BLaER1 (cell line): ENCODE measurements at regions not wholly inside any gene's neighbourhood (a gene's known extent, or its start where the extent isn't known, plus 50 kb on each side); places are given as distances from the start of the nearest gene placed in this dataset.

ENCODE experiments used
- H3K27ac ChIP-seq: shearing (Covaris generic); formaldehyde crosslinking; 2 replicates; pipeline ENCODE4 v1.8.1; 2022
- H3K27me3 ChIP-seq: shearing (Covaris generic); formaldehyde crosslinking; 2 replicates; pipeline ENCODE4 v1.8.1; 2022
- H3K36me3 ChIP-seq: shearing (Covaris generic); formaldehyde crosslinking; 2 replicates; pipeline ENCODE4 v1.8.1; 2022
- H3K4me1 ChIP-seq: shearing (Covaris generic); formaldehyde crosslinking; 2 replicates; pipeline ENCODE4 v1.8.1; 2022
- H3K4me2 ChIP-seq: shearing (Covaris generic); formaldehyde crosslinking; 2 replicates; pipeline ENCODE4 v1.8.1; 2022
- H3K4me3 ChIP-seq: shearing (Covaris generic); formaldehyde crosslinking; 2 replicates; pipeline ENCODE4 v1.8.1; 2022
- H3K9ac ChIP-seq: shearing (Covaris generic); formaldehyde crosslinking; 2 replicates; pipeline ENCODE4 v1.8.1; 2022
- H3K9me3 ChIP-seq: shearing (Covaris generic); formaldehyde crosslinking; 2 replicates; pipeline ENCODE4 v1.8.1; 2022
- H4K20me1 ChIP-seq: shearing (Covaris generic); formaldehyde crosslinking; 2 replicates; pipeline ENCODE4 v1.8.1; 2022
- Cebpa-rat ChIP-seq: shearing (Covaris generic); IDR thresholded peaks from 2 replicates; pipeline ENCODE4 v1.8.1; 2022

DNA sequence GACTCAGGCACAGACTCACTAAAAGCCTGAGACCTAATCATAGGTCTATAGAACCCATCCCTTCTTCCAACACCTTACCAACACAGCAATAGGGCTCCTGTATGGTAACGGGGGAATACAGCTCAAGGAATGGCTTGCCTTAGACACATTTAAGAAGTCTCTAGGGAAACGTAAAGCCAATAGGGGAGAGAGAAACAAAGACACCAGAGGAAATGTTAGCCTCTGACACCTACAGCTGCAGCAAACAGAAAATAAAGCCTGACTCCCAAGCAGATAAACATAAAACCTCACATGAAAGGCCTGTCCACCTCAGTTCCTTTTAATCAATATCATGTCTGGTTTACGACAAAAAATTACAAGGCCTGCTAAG is 51.1 kb upstream of the NCOA1 start:
- H3K4me2 ChIP-seq = peak overlapping the region; percentile 17; the same call in 1 of the 2 replicates
- no peaks in the 10 kb centered on the region for H4K20me1 ChIP-seq
- H3K27ac ChIP-seq = no peak overlapping the region
- no peak overlapping the region for H3K4me3 ChIP-seq
- no peak overlapping the region for H3K9ac ChIP-seq
- H3K27me3 ChIP-seq = no peaks in the 10 kb centered on the region
- no peak for TF ChIP-seq Cebpa-rat
- H3K36me3 ChIP-seq = no peaks in the 10 kb centered on the region
- no peaks in the 10 kb centered on the region for H3K9me3 ChIP-seq
- peaks cover 37% of the 10 kb centered on the region for H3K4me1 ChIP-seq

DNA sequence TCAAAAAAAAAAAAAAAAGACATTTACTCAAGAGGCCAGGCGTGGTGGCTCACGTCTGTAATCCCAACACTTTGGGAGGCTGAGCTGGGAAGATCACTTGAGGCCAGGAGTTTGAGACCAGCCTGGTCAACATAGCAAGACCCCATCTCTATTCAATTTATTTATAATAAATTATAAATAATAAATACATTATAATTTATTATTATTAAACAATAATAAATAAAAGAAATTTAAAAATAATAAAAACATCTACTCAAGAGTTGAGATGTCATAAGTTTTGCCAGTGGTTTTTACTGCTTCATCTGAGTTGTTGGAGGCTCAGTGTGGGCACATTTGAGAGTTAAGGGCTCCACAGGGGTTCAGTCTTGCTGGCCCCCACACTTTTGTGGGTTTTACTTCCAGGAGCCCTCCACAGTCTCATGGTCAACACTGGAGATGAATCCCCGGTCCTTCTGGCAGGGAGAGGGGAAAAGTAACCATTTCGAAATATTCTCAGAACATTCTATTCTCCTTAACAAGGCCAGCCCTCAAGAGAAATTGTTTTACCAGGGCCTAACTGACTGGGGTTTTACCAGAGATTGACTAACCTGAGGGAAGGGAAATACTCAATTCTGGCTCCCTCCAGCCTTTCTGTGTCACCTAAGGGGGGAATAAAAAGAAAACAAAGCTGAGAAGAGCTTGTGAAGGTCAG is 51.6 kb upstream of the NCOA1 start:
- Histone ChIP-seq H3K9ac (no peak overlapping the region), H4K20me1 (no peaks in the 10 kb centered on the region), H3K36me3 (no peaks in the 10 kb centered on the region), H3K9me3 (no peaks in the 10 kb centered on the region), H3K4me1 (peaks cover 42% of the 10 kb centered on the region), H3K4me3 (no peak overlapping the region), H3K4me2 (no peak overlapping the region), H3K27me3 (no peaks in the 10 kb centered on the region), H3K27ac (no peak overlapping the region)
- no peak for TF ChIP-seq Cebpa-rat

DNA sequence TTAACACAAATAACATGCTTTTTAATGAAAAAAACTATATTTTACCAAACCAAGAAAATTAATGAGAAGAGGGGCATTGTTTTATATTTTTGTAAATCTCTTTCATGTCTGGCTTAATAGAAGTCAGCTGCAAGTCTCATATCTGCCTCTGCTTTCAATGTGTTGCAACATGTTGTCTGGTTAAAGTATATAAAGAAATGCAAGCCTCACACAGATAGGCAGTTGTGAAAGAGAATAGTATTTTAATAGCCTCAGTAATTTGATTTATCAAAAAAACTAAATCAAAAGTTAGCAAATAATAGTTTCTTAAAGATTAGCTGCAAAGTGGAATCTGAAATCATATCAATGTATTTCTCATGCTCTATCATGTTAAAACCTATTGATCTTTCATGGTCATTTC is 52.9 kb upstream of the NCOA1 start:
- no peak for TF ChIP-seq Cebpa-rat

DNA sequence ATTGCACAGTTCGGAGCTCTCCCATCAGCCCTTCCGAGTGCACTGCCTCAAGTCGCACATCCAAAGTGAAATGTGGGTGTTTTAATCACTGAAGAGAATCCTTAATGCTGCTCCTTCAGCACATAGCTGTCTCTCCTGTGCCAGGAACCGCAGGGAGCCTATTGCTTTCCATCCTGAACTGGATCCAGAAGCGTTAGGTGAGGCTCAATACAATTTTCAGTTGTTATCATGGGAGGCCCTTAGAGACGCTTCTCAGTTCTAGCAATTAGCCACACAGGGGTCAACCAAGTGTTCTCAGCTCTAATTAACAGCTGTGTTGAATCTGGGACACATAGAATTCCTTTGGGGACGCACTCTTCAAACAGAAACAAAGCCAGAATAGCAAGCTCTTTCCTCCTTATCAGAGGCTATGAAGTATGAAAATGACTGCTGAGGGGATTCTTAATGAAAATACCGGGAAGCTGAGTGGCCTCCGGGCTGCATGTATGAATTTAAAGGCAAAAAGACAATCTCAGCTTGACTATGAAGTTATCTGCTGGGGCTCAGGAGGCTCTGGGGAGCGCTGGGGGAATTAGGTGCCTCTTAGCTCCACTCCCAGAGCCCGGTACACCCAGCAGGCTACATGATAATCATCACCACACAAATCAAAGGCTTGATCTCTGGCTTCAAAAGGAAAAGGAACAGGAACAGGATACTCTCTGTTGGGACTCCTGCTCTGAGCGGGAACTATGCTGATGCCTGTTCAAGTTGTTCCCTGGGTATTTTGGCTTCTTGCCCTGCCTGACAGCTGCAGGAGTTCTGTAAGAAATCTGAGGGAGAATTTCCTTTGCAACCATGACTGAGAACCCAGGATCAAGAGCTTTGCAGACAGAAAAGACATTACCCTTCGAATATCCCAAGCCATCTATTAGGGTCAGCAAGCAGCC is 55.4 kb upstream of the NCOA1 start:
- Histone ChIP-seq H3K4me3 (peak overlapping the region; percentile 7; the same call in 1 of the 2 replicates), H3K27ac (peak overlapping the region; percentile 56; the same call in 1 of the 2 replicates), H3K36me3 (no peaks in the 10 kb centered on the region), H4K20me1 (no peaks in the 10 kb centered on the region), H3K27me3 (no peaks in the 10 kb centered on the region), H3K4me2 (peak overlapping the region; percentile 80), H3K9me3 (no peaks in the 10 kb centered on the region), H3K4me1 (peaks cover 56% of the 10 kb centered on the region), H3K9ac (peak overlapping the region; percentile 44)
- TF ChIP-seq Cebpa-rat = no peak

More for the DNA sequence above, 52.9 kb upstream of the NCOA1 start:
- H4K20me1 ChIP-seq = no peaks in the 10 kb centered on the region
- no peaks in the 10 kb centered on the region for H3K27me3 ChIP-seq
- no peak overlapping the region for H3K9ac ChIP-seq
- no peak overlapping the region for H3K4me3 ChIP-seq
- no peak overlapping the region for H3K27ac ChIP-seq
- H3K4me1 ChIP-seq = peaks cover 51% of the 10 kb centered on the region
- H3K4me2 ChIP-seq = no peak overlapping the region
- no peaks in the 10 kb centered on the region for H3K9me3 ChIP-seq
- H3K36me3 ChIP-seq = no peaks in the 10 kb centered on the region

DNA sequence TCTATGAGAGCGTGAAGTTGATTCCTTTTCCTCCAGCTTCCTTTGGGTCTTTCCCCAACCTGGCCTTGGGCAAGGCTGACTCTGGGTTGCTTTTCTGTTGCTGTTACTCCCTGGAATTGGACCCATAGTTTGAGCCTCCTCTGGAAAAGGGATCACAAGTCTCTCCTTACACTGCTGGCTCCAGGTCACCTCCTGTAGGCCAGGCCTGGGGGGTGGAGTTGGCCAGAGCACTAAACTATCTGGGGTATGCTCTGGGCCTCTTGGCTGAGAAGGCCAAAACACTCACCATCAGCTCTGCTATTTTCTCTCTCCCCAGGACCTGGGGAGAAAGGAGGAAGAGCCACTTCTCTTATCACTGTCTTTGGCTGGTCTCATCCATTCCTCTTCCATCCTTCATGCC is 56.5 kb upstream of the NCOA1 start:
- H3K4me1 ChIP-seq = peaks cover 46% of the 10 kb centered on the region
- no peak for TF ChIP-seq Cebpa-rat
- no peaks in the 10 kb centered on the region for H3K36me3 ChIP-seq
- H3K27me3 ChIP-seq = no peaks in the 10 kb centered on the region
- H3K9me3 ChIP-seq = no peaks in the 10 kb centered on the region
- peak overlapping the region; percentile 56; the same call in 1 of the 2 replicates for H3K27ac ChIP-seq
- peak overlapping the region; percentile 80 for H3K4me2 ChIP-seq
- H3K4me3 ChIP-seq = no peak overlapping the region
- H4K20me1 ChIP-seq = no peaks in the 10 kb centered on the region
- H3K9ac ChIP-seq = no peak overlapping the region

DNA sequence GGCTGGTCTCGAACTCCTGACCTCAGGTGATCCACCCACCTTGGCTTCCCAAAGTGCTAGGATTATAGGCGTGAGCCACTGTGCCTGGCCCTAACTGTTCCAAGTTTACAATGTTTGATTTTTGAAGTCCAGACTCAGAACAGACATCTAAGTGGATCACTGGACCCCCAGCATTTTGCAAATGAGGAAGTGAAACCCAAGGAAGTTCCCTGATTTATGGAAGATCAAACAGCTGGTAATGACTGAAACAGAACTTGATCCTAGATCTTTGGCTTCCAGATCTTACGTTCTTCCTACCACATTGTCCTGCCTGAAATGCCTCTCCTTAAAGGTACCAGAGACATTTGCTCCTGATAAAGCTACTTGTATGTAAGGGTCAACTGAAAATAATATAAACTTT is 58.3 kb upstream of the NCOA1 start:
- peaks cover 46% of the 10 kb centered on the region for H3K4me1 ChIP-seq
- H3K36me3 ChIP-seq = no peaks in the 10 kb centered on the region
- TF ChIP-seq Cebpa-rat = no peak
- no peak overlapping the region for H3K9ac ChIP-seq
- H3K27me3 ChIP-seq = no peaks in the 10 kb centered on the region
- no peak overlapping the region for H3K4me3 ChIP-seq
- peak overlapping the region; percentile 18 for H3K4me2 ChIP-seq
- no peak overlapping the region for H3K27ac ChIP-seq
- H4K20me1 ChIP-seq = no peaks in the 10 kb centered on the region
- H3K9me3 ChIP-seq = no peaks in the 10 kb centered on the region

DNA sequence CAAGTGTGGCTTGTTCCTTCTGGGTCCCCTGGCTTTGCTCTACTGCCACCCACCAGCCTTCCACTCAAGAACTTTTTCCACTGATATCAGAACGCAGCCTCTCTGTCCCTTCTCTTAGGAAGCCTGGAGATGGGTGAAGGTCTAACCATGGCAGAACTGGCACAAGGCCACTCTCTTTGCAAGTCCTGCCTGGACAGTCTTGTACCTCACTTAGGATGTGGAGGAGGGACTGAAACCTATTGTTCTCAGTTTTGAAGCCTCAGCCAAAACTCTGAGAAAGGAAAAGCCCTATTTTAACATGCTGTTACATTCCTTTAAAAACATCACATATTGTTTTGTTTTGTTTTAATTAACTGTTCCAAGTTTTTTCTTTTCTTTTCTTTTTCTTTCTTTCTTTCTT is 58.9 kb upstream of the NCOA1 start:
- H3K4me1 ChIP-seq = peaks cover 41% of the 10 kb centered on the region
- H3K27ac ChIP-seq = no peak overlapping the region
- no peaks in the 10 kb centered on the region for H3K27me3 ChIP-seq
- no peak overlapping the region for H3K9ac ChIP-seq
- no peaks in the 10 kb centered on the region for H3K9me3 ChIP-seq
- no peaks in the 10 kb centered on the region for H3K36me3 ChIP-seq
- H3K4me3 ChIP-seq = no peak overlapping the region
- no peak for TF ChIP-seq Cebpa-rat
- no peak overlapping the region for H3K4me2 ChIP-seq
- no peaks in the 10 kb centered on the region for H4K20me1 ChIP-seq

- Histone ChIP-seq H3K36me3 (no peaks in the 10 kb centered on the region), H3K27ac (no peak overlapping the region)
Measured at GRCh38 chr2:24429197-24430074, 61.6 kb upstream of the NCOA1 start.

DNA sequence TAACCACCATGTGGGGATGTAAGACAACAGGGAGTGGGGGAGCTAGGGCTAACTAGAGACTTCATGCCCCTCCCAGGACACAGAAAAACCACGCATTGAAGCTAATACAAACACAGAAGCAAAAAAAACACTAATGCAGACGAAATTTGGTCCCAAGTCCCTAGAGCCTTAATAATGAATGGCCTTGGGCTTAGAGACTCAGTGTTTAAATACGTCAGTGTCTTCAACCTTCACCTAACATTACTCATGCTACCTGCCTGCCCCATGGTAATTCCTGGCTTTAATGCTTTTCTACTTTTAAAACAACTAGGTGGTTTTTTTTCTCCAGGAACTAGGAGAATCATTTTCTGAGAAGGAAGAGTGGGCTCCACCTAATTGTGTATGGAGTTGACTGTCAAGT is 64.1 kb upstream of the ITSN2 start:
- Histone ChIP-seq H3K4me1 (no peaks in the 10 kb centered on the region), H3K27me3 (no peaks in the 10 kb centered on the region), H3K27ac (no peak overlapping the region), H3K9me3 (peaks cover 9% of the 10 kb centered on the region), H3K36me3 (no peaks in the 10 kb centered on the region), H3K4me3 (no peak overlapping the region), H3K9ac (no peak overlapping the region), H3K4me2 (no peak overlapping the region), H4K20me1 (no peaks in the 10 kb centered on the region)
- TF ChIP-seq Cebpa-rat = no peak

More at GRCh38 chr2:24429197-24430074, 61.6 kb upstream of the NCOA1 start:
- Histone ChIP-seq H3K27me3 (no peaks in the 10 kb centered on the region), H3K9ac (no peak overlapping the region), H3K4me2 (no peak overlapping the region), H3K4me1 (peaks cover 14% of the 10 kb centered on the region), H4K20me1 (no peaks in the 10 kb centered on the region), H3K9me3 (no peaks in the 10 kb centered on the region), H3K4me3 (no peak overlapping the region)
- no peak for TF ChIP-seq Cebpa-rat
